ENCODE measurements at regions not wholly inside any gene's neighbourhood (a gene's known extent, or its start where the extent isn't known, plus 50 kb on each side); places are given as distances from the start of the nearest gene placed in this dataset.

- Histone ChIP-seq H3K4me3 (IDR thresholded peaks at IDR 0.05; ENCODE audit: insufficient read depth, low read depth, low read length) (no peak overlapping the region), H3K4me2 (no peak overlapping the region), H2AFZ (ENCODE audit: low read depth) (no peak overlapping the region), H4K20me1 (ENCODE audit: insufficient read depth) (no peaks in the 10 kb centered on the region), H3K4me1 (ENCODE audit: low read depth, poor library complexity, severe bottlenecking) (no peaks in the 10 kb centered on the region), H3K79me2 (ENCODE audit: insufficient read depth, low read depth) (no peaks in the 10 kb centered on the region), H3K9ac (no peak overlapping the region), H3K36me3 (ENCODE audit: insufficient read depth) (no peaks in the 10 kb centered on the region), H3K27ac (no peak overlapping the region), H3K27me3 (ENCODE audit: insufficient read depth, low read depth) (no peaks in the 10 kb centered on the region)
- no peak for TF ChIP-seq CTCF (conservative IDR thresholded peaks at IDR 0.05; ENCODE audit: low read depth, low read length)
These were observed 126.2 kb upstream of the SMYD2 start for GRCh38 chr1:214154596-214155292.

GRCh38 chr1:214155987-214156625 lies 124.9 kb upstream of the SMYD2 start:
- H3K4me3 ChIP-seq (IDR thresholded peaks at IDR 0.05; ENCODE audit: insufficient read depth, low read depth, low read length): no peak overlapping the region
- no peak overlapping the region for H3K27ac ChIP-seq
- TF ChIP-seq CTCF (conservative IDR thresholded peaks at IDR 0.05; ENCODE audit: low read depth, low read length): no peak
- no peaks in the 10 kb centered on the region for H3K79me2 ChIP-seq (ENCODE audit: insufficient read depth, low read depth)
- H3K27me3 ChIP-seq (ENCODE audit: insufficient read depth, low read depth): no peaks in the 10 kb centered on the region
- no peak overlapping the region for H3K9ac ChIP-seq
- no peak overlapping the region for H3K4me2 ChIP-seq
- no peaks in the 10 kb centered on the region for H3K4me1 ChIP-seq (ENCODE audit: low read depth, poor library complexity, severe bottlenecking)
- no peak overlapping the region for H2AFZ ChIP-seq (ENCODE audit: low read depth)
- H4K20me1 ChIP-seq (ENCODE audit: insufficient read depth): no peaks in the 10 kb centered on the region
- H3K36me3 ChIP-seq (ENCODE audit: insufficient read depth): no peaks in the 10 kb centered on the region

GRCh38 chr1:214164173-214164572 lies 116.8 kb upstream of the SMYD2 start:
- no peak overlapping the region for H3K4me3 ChIP-seq (IDR thresholded peaks at IDR 0.05; ENCODE audit: insufficient read depth, low read depth, low read length)
- H3K4me2 ChIP-seq: no peak overlapping the region
- H3K27me3 ChIP-seq (ENCODE audit: insufficient read depth, low read depth): no peaks in the 10 kb centered on the region
- H3K4me1 ChIP-seq (ENCODE audit: low read depth, poor library complexity, severe bottlenecking): no peaks in the 10 kb centered on the region
- no peak overlapping the region for H3K9ac ChIP-seq
- no peaks in the 10 kb centered on the region for H4K20me1 ChIP-seq (ENCODE audit: insufficient read depth)
- no peak overlapping the region for H3K27ac ChIP-seq
- TF ChIP-seq CTCF (conservative IDR thresholded peaks at IDR 0.05; ENCODE audit: low read depth, low read length): no peak
- no peak overlapping the region for H2AFZ ChIP-seq (ENCODE audit: low read depth)
- no peaks in the 10 kb centered on the region for H3K36me3 ChIP-seq (ENCODE audit: insufficient read depth)
- H3K79me2 ChIP-seq (ENCODE audit: insufficient read depth, low read depth): no peaks in the 10 kb centered on the region

GRCh38 chr1:214165850-214166374 lies 115.0 kb upstream of the SMYD2 start:
- no peaks in the 10 kb centered on the region for H3K27me3 ChIP-seq (ENCODE audit: insufficient read depth, low read depth)
- H3K4me2 ChIP-seq: no peak overlapping the region
- no peak overlapping the region for H3K4me3 ChIP-seq (IDR thresholded peaks at IDR 0.05; ENCODE audit: insufficient read depth, low read depth, low read length)
- no peaks in the 10 kb centered on the region for H3K36me3 ChIP-seq (ENCODE audit: insufficient read depth)
- no peaks in the 10 kb centered on the region for H3K4me1 ChIP-seq (ENCODE audit: low read depth, poor library complexity, severe bottlenecking)
- H4K20me1 ChIP-seq (ENCODE audit: insufficient read depth): no peaks in the 10 kb centered on the region
- H3K27ac ChIP-seq: no peak overlapping the region
- no peak for TF ChIP-seq CTCF (conservative IDR thresholded peaks at IDR 0.05; ENCODE audit: low read depth, low read length)
- H2AFZ ChIP-seq (ENCODE audit: low read depth): no peak overlapping the region
- H3K79me2 ChIP-seq (ENCODE audit: insufficient read depth, low read depth): no peaks in the 10 kb centered on the region
- H3K9ac ChIP-seq: no peak overlapping the region

All from KMS-11 (cell line).